SK-N-SH (cell line): ENCODE measurements at regions not wholly inside any gene's neighbourhood (a gene's known extent, or its start where the extent isn't known, plus 50 kb on each side); places are given as distances from the start of the nearest gene placed in this dataset.

Experiments used
- CTCF ChIA-PET: fragments of 300-600, 350-600 bp; formaldehyde crosslinking; extraction: SDS; loops from one replicate; lab custom pipeline; 2021; lab: Yijun Ruan, JAX
- POLR2A ChIA-PET: fragments of 350-600 bp; sonication (Branson Sonifier 250); formaldehyde crosslinking; extraction: SDS; loops from one replicate; lab custom pipeline; 2020; ENCODE audit warnings: antibody characterized with exemption, inconsistent platforms; lab: Yijun Ruan, JAX
- DNase-seq: peaks from one replicate; pipeline ENCODE4 v3.0.0; 2012
- H2AFZ ChIP-seq: fragments of 200-600 bp; sonication (generic); 2 replicates; pipeline ENCODE4 v1.8.1; 2016; ENCODE audit warnings: antibody characterized with exemption, mild to moderate bottlenecking, low read depth
- H3F3A ChIP-seq: fragments of 200-600 bp; sonication (generic); replicated peaks from 2 replicates; pipeline ENCODE3; 2016; ENCODE audit warnings: antibody characterized with exemption, mild to moderate bottlenecking; ENCODE audit not compliant: insufficient read depth
- H3K27ac ChIP-seq, 2 experiments: fragments of 200-500 bp in 1 of 2; fragments of 200-600 bp in 1 of 2; sonication (Bioruptor generic) in 1 of 2; sonication (generic), shearing (Covaris generic) in 1 of 2; 2 replicates each; pipeline versions ENCODE4 v1.5.1 to v1.6.1; 2014 to 2016; ENCODE audit warnings: low read depth in 2 of 2, inconsistent platforms in 1 of 2, low read length in 1 of 2, mild to moderate bottlenecking in 1 of 2, mixed read lengths in 1 of 2
- H3K27me3 ChIP-seq: fragments of 200-600 bp; sonication (generic), shearing (Covaris generic); 2 replicates; pipeline ENCODE4 v1.6.1; 2016; ENCODE audit warnings: mixed run types; ENCODE audit not compliant: insufficient read depth
- H3K36me3 ChIP-seq, 2 experiments: fragments of 200-500 bp in 1 of 2; fragments of 200-600 bp in 1 of 2; sonication (Bioruptor generic) in 1 of 2; sonication (generic) in 1 of 2; replicated peaks in 1 of 2; 2 replicates each; pipeline versions ENCODE3 to v1.5.1; 2014 to 2016; ENCODE audit warnings: low read length in 1 of 2, mild to moderate bottlenecking in 1 of 2; ENCODE audit not compliant: insufficient read depth in 2 of 2, control insufficient read depth in 1 of 2
- H3K4me1 ChIP-seq, 2 experiments: fragments of 200-500 bp in 1 of 2; fragments of 200-600 bp in 1 of 2; sonication (Bioruptor generic) in 1 of 2; sonication (generic), shearing (Covaris generic) in 1 of 2; 2 replicates each; pipeline versions ENCODE4 v1.5.1 to v1.6.1; 2014 to 2016; ENCODE audit warnings: low read depth in 1 of 2, low read length in 1 of 2, mixed run types in 1 of 2; ENCODE audit not compliant: insufficient read depth in 2 of 2, control insufficient read depth in 1 of 2
- H3K4me2 ChIP-seq: fragments of 200-600 bp; sonication (generic), shearing (Covaris generic); 2 replicates; pipeline ENCODE4 v1.6.1; 2017; ENCODE audit warnings: mixed run types
- H3K4me3 ChIP-seq, 2 experiments: fragments of 200-500 bp in 1 of 2; fragments of 200-600 bp in 1 of 2; sonication (Bioruptor generic) in 1 of 2; sonication (generic), shearing (Covaris generic) in 1 of 2; 2 replicates each; pipeline versions ENCODE4 v1.5.1 to v1.8.1; 2014 to 2016; ENCODE audit warnings: low read depth in 2 of 2, inconsistent platforms in 1 of 2, low read length in 1 of 2, mild to moderate bottlenecking in 1 of 2, mixed read lengths in 1 of 2, moderate library complexity in 1 of 2
- H3K79me2 ChIP-seq: fragments of 200-600 bp; sonication (generic); 2 replicates; pipeline ENCODE4 v1.8.1; 2017; ENCODE audit warnings: mild to moderate bottlenecking; ENCODE audit not compliant: insufficient read depth
- H3K9ac ChIP-seq: fragments of 200-600 bp; sonication (generic); 2 replicates; pipeline ENCODE4 v1.6.1; 2017; ENCODE audit warnings: mixed run types
- H3K9me2 ChIP-seq: fragments of 200-600 bp; sonication (generic); 2 replicates; pipeline ENCODE4 v1.6.1; 2017; ENCODE audit warnings: mixed run types
- H3K9me3 ChIP-seq: fragments of 200-600 bp; sonication (generic); 2 replicates; pipeline ENCODE4 v1.6.1; 2017; ENCODE audit warnings: mixed run types, mild to moderate bottlenecking, moderate library complexity
- H4K20me1 ChIP-seq: fragments of 200-600 bp; sonication (generic); 2 replicates; pipeline ENCODE4 v1.6.1; 2017; ENCODE audit warnings: mild to moderate bottlenecking, mixed run types; ENCODE audit not compliant: insufficient read depth
- ELF1 ChIP-seq: IDR thresholded peaks from 2 replicates; pipeline ENCODE4 v1.4.0; 2012
- FOSL2 ChIP-seq: IDR thresholded peaks from 2 replicates; pipeline ENCODE4 v1.4.0; 2012; ENCODE audit warnings: low read depth, mild to moderate bottlenecking, moderate library complexity, borderline replicate concordance
- GABPA ChIP-seq: IDR thresholded peaks from 2 replicates; pipeline ENCODE4 v1.4.0; 2012; ENCODE audit warnings: low read depth, mild to moderate bottlenecking
- GATA2 ChIP-seq: sonication (generic); formaldehyde crosslinking; IDR thresholded peaks from 2 replicates; pipeline ENCODE4 v1.5.0; 2020; ENCODE audit warnings: mild to moderate bottlenecking, missing genetic modification reagents
- MXI1 ChIP-seq: IDR thresholded peaks from 2 replicates; pipeline ENCODE4 v1.6.1; 2012; ENCODE audit warnings: mild to moderate bottlenecking, low read depth, low read length, improper control_type of control experiment
- NFIC ChIP-seq: IDR thresholded peaks from 2 replicates; pipeline ENCODE4 v1.4.0; 2012; ENCODE audit warnings: borderline replicate concordance
- REST ChIP-seq: IDR thresholded peaks from 2 replicates; pipeline ENCODE4 v1.6.1; 2012; ENCODE audit warnings: mild to moderate bottlenecking, low read depth, low read length, moderate library complexity
- RFX5 ChIP-seq: IDR thresholded peaks from 2 replicates; pipeline ENCODE4 v1.6.1; 2012; ENCODE audit warnings: mild to moderate bottlenecking, improper control_type of control experiment, low read length
- RXRA ChIP-seq: IDR thresholded peaks from 2 replicates; pipeline ENCODE4 v1.4.0; 2012; ENCODE audit warnings: low read depth, mild to moderate bottlenecking, borderline replicate concordance
- TEAD4 ChIP-seq: IDR thresholded peaks from 2 replicates; pipeline ENCODE4 v1.4.0; 2012; ENCODE audit warnings: mild to moderate bottlenecking, borderline replicate concordance; ENCODE audit not compliant: insufficient read depth
- WGBS: methylation state at CpG from one replicate; pipeline ENCODE4 v1.1.6; 2017; ENCODE audit warnings: low lambda C conversion rate; 5-methylcytosine and 5-hydroxymethylcytosine counted together
- TF ChIP-seq, protein P1 (sequence below): fragments of 150-350 bp; IDR thresholded peaks from 2 replicates; pipeline ENCODE4 v1.6.1; 2016; ENCODE audit warnings: mild to moderate bottlenecking, low read depth, low read length

- Histone ChIP-seq H3F3A (no peaks in the 10 kb centered on the region), H3K9ac (no peak overlapping the region), H4K20me1 (no peaks in the 10 kb centered on the region), H3K9me3 (no peaks in the 10 kb centered on the region; the same call in 1 of the 2 replicates), H3K27me3 (no peaks in the 10 kb centered on the region), H3K27ac (no peak overlapping the region), H3K4me1 (no peaks in the 10 kb centered on the region; a peak in 2 of 4 replicates), H3K36me3 (no peaks in the 10 kb centered on the region), H3K4me2 (no peak overlapping the region), H2AFZ (no peak overlapping the region), H3K79me2 (no peaks in the 10 kb centered on the region), H3K4me3 (no peak overlapping the region), H3K9me2 (peaks cover 5% of the 10 kb centered on the region; the same call in 1 of the 2 replicates)
- ChIA-PET CTCF (interaction anchor here (0.6 to 0.8 kb wide), 2 partner anchors 19 to 117 kb away, joined by 3 read pairs; no protein-coding TSS in a partner anchor), POLR2A (no interaction called here)
- DNase-seq = no peak
- no peak for TF ChIP-seq TEAD4
- TF ChIP-seq GATA2 (CRISPR knock-in tag) = no peak
- TF ChIP-seq RXRA = no peak
- no peak for TF ChIP-seq RFX5
- TF ChIP-seq REST = no peak
- TF ChIP-seq ELF1 = no peak
- no peak for TF ChIP-seq MXI1
- no peak for TF ChIP-seq NFIC
- no peak for TF ChIP-seq FOSL2
- no peak for TF ChIP-seq GABPA
- WGBS = 24% methylated on average over 2 of the region's 2 CpGs
Observed at GRCh38 chr7:15838265-15838664, 151.8 kb upstream of the MEOX2 start.

- no peak overlapping the region for H3K4me2 ChIP-seq
- H2AFZ ChIP-seq = no peak overlapping the region
- H3K27ac ChIP-seq = no peak overlapping the region
- H3K9me2 ChIP-seq = peaks cover 5% of the 10 kb centered on the region; the same call in 1 of the 2 replicates
- no peak for DNase-seq
- H3K79me2 ChIP-seq = no peaks in the 10 kb centered on the region
- no peak overlapping the region for H3K4me3 ChIP-seq
- no peak for TF ChIP-seq REST
- TF ChIP-seq, protein P1, sequence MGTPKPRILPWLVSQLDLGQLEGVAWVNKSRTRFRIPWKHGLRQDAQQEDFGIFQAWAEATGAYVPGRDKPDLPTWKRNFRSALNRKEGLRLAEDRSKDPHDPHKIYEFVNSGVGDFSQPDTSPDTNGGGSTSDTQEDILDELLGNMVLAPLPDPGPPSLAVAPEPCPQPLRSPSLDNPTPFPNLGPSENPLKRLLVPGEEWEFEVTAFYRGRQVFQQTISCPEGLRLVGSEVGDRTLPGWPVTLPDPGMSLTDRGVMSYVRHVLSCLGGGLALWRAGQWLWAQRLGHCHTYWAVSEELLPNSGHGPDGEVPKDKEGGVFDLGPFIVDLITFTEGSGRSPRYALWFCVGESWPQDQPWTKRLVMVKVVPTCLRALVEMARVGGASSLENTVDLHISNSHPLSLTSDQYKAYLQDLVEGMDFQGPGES = no peak
- no peaks in the 10 kb centered on the region; the same call in 1 of the 2 replicates for H3K9me3 ChIP-seq
- H3F3A ChIP-seq = no peaks in the 10 kb centered on the region
- H3K4me1 ChIP-seq = no peaks in the 10 kb centered on the region; a peak in 1 of 4 replicates
- H3K27me3 ChIP-seq = no peaks in the 10 kb centered on the region
- H3K9ac ChIP-seq = no peak overlapping the region
- ChIA-PET CTCF (no interaction called here), POLR2A (no interaction called here)
- H3K36me3 ChIP-seq = no peaks in the 10 kb centered on the region
- WGBS = 8% methylated on average over 5 of the region's 5 CpGs
- H4K20me1 ChIP-seq = no peaks in the 10 kb centered on the region
Observed at GRCh38 chr7:15837306-15837950, 150.9 kb upstream of the MEOX2 start.
